GM18907 (cell line): ENCODE measurements at regions not wholly inside any gene's neighbourhood (a gene's known extent, or its start where the extent isn't known, plus 50 kb on each side); places are given as distances from the start of the nearest gene placed in this dataset.

Experiments used
- ATAC-seq: cut with Tn5 transposase; IDR thresholded peaks from one replicate; pipeline ENCODE4 v1.9.1; 2021; ENCODE audit warnings: mild to moderate bottlenecking, moderate library complexity; ENCODE audit not compliant: unreplicated experiment

DNA sequence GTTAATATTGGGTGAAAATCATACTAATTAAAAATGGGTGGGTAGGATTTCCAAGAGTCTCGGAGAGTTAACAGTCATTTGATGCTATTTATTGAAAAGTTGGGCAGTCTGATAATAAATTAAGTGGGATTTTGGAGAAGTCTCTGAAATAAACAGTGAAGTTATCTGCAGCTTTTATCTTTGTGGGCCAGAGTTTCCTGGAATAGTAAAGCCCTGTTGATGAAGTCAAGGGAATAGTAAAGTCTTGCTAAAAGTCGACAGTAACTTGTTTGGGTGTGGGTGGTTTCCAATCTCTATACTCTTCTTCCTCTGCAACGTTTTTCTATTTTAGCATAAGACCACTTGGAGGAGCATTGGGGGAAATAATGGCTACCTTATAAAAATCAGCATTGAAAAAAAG is 493.6 kb downstream of the EPM2A start:
- ATAC-seq = no peak

DNA sequence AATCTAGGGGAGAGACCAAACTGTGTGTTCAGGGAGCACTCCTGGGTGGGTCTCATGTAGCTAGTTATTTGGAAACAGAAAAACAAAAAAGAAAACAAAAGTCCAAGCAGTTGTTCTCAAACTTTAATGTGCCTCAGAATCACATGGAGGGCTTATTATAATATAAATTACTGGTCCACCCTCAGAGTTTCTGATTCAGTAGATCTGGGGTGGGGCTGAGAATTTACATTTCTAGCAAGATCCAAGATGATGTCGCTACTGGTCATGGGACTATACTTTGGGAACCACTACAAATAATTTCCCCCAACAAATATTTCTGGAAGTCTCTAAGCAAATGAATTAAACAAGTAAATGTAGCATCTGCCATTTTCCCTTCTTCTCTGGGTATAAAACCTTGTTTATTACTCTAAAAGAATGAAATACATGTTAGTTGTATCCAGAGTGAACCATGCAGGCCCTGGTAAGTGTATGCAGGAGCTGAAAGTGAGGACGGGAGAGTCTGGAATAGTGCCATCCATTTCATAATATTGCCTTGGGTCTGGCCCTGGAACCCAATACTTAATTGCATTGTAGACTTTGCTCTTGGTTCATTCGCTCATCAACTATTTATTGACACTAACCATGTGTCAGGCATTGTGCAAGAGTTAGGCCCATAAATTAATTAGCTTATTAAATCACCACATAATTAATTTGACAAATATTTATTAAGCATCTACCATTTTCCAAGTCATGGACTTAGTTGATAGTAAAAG is 490.8 kb downstream of the EPM2A start:
- no peak for ATAC-seq

DNA sequence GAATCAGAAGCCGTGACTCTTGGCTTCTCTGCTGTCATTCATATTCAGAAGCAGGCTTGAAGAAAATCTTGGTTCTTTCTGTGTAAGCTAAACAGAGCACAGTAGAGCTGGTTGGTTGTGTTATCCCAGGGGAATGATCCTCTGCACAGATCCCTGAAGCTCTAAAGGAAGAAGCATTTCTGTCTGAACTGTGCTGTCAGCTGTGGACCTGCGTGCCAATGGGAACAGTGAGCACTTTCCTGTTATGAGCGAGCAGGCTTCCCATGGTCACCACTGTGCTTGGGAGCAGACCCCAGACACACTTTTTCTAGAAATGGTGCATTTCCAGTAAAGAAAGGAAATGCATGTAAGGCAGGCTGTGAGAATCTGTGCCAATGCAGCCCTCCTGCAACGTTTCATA is 490.2 kb downstream of the EPM2A start:
- ATAC-seq = no peak

DNA sequence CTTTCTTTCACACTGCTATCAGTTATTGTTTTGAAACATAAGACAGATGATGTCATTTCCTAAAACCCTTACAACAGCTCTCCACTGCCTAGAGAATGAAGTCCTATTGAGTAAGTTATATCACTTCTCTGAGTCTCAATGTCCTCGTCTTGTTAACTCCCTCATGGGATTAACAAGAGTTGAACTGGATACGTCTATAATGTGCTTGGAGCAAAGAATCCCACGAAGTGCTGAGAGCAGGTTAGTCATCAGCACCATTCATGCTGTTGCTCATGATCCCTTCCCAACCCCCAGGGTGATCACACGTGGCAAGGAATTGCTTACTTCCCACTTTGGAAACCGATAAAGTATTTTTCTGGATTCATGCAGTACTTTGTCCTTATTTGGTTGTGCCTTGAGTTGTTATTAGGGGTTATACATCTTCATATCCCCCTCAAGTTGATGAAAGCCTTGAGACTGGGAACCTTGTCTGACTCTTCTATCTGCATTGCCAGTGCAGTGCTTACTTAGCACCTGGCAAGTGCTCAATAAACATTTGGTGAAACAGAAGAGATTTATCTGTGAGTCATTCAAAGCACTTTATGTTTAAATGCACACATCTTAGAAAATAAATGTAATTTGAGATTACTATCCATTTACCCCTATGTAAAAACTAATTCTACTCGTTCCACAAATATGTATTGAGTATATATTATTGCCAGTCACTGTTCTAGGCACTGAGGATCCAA is 487.5 kb downstream of the EPM2A start:
- ATAC-seq = no peak

DNA sequence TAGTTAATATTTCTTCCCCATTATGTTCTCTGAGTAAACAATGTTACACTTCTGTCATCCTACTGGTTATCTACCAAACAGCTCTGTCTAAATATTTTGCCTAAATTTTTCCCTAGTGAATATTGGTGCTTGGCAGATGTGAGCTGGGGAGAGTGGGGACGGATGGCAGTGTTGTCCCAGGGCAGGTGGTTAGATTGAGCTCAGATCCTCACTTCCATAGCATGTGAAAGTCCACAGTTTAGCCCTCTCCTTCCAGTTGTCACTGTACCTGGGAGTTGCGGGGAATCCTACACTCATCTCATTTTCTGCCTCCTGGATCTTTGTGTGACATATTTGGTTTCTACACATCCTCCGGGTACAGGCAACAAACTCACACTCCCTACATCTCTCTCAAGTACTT is 484.9 kb downstream of the EPM2A start:
- ATAC-seq = no peak

GRCh38 chr6:145252737-145253136 is 482.6 kb downstream of the EPM2A start:
- no peak for ATAC-seq

DNA sequence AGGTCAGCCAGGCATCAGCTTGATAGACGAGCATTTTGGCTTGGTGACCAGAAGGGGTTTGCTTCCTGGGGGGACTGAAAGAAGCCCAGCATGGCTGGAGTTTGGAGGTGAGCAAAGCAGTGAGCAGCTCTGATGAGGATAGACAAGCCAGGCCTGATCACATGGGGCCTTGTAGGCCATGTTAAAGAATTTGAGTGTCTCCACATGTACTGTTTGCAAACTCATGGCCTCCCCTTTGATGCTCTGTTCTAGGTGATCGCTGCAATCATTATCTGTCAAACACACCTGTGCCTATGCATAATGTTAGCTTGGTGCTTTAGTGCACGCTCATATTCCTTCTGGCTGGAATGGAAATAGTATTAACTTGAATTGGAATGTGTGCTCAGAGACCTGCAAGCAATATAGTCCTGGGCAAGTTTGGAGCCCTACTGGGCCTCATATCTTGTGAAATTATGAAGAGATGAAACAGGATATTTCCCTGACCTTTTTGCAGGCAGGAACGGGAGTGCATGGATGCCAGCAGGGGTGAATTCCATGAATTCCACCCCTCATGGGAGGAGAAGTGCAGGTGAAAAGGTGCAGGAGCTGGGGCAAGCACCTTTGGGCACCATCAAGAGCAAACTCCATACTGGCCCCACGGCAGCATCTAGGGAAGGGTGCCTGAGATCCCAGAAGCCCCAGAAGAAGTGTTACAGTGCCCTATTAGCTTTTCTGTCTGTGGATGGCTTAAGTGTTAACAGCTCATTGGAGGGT is 480.5 kb downstream of the EPM2A start:
- no peak for ATAC-seq

DNA sequence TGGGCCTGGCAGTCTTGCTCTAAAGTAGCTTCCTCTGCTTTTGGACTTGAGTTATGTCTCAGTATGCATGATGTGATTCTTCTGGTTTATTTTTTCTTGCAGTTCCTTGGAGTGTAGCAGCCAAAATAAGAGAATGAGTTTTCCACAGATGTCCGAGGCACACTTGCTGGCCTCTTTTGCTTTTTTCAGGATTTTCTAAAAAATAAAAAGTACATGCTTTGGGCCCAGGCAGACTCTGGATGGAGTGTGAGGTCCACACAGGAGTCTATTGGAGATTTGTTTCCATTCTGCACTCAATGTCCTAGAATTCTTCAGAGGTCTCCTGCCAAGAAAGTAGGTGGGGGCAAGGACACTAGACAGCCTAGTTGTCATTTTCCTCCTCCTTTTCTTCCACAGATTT is 477.6 kb downstream of the EPM2A start:
- ATAC-seq = no peak

- ATAC-seq = no peak
Observed at GRCh38 chr6:145258122-145258521, 477.2 kb downstream of the EPM2A start.

DNA sequence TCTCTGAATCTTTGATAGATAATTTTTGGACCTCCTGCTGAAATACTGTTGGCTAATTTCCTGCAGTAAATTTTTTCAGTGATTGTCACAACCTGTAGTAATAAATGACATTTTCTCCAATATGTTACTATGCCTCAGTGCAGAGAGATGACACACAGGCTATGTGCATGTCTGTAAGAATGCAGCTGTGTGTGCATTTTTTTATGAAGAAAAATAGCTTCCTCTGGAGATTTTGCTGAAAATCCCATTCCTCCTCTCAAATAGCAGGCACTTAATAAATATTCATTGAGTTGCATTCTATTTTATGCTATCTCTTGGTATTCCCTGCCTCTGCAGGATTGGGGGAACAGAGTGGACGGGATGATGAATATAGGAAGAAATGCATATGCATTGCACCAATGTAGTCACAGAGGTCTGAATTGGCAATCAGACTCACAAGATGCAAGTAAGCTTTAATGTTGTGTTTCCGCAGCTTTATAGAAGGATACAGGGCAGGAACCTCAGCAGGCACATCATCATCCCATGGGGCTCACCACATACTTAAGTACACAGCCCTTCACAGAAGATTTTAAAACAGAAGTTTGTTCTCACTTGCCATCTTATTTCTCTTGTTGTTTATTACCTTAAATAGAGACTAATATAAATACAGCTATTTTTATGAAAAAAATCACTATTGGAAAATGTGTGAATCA is 474.7 kb downstream of the EPM2A start:
- ATAC-seq = no peak

DNA sequence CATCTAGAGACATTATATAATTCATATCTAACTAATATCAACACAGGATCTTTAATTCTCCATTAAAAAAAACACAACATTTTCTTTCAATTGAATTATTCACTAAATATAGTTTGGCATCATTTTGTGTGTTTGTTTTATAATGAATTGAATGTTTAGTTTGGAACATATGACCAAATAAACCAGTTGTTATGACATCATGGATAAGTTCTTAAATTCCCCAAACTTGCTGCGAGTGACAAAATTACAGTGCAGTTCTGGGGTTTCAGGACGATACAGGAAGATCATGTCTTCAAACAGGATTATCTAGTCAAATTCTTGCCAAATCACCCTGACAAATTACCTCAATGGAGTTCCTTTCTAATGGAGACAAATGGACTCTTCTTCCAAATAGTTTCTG is 473.6 kb downstream of the EPM2A start:
- ATAC-seq = no peak

GRCh38 chr6:145262771-145263170 is 472.5 kb downstream of the EPM2A start:
- ATAC-seq = no peak

- no peak for ATAC-seq
Observed at GRCh38 chr6:145263778-145264211, 471.5 kb downstream of the EPM2A start.

- ATAC-seq = no peak
Observed at GRCh38 chr6:145266432-145267075, 468.8 kb downstream of the EPM2A start.

DNA sequence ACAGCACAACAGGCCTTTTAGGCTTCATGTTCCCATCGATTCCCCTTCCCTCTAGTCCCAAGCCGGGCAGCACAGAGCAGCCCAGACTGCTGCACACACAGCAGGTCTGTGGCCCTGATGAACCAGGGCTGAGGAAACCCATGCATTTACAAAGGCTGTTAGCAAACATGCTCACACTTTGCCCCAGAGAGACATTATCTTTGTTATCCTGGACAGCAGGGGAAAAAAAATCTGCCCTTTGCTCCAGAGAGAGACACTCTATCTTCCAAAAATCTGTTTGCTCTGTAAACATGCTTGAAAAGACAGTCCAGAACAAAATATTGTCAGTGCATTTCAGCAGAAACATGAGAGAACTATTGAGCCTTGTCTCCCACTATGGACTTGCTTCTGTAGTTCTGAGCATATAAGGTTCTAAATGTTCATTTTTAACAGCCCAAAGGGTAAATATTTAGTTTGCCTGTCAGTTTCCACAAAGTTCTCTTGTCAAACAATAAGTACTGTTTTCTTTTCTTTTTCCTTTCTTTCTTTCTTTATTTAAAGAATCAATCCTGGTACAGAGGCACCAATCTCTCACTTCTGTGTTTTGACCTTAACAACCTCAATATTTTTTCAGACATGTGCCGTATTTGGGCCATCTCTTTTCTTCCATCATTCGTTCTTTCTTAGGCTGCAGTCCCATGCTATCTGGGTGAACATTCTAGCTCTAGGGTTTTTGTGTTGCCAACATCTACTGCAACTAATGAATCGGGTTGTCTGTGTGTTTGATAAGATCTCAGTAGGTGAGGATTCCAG is 468.0 kb downstream of the EPM2A start:
- ATAC-seq = no peak

- no peak for ATAC-seq
Observed at GRCh38 chr6:145270464-145270863, 464.9 kb downstream of the EPM2A start.

- ATAC-seq = no peak
Observed at GRCh38 chr6:145271040-145271439, 464.3 kb downstream of the EPM2A start.

DNA sequence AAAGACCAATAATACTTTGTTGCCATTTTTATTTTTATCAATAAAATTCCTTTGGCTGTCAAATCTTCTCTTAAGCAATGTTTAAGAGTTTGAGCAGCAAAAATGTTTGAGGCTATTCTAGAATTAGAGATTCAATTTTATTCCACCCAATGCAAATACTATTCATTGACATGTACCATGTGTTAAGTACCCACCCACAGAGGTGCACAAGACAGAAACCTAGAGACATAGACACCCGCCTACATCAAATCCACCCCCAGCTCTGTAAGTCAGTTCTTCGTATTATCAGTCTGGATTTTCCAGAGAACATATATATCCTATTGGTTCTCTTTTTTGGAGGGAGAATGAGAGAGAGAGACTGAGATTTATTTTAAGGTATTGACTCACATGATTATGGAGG is 463.7 kb downstream of the EPM2A start:
- ATAC-seq = no peak

- ATAC-seq = no peak
Observed at GRCh38 chr6:145272246-145272645, 463.1 kb downstream of the EPM2A start.

- no peak for ATAC-seq
Observed at GRCh38 chr6:145273136-145273535, 462.2 kb downstream of the EPM2A start.
